A673 (cell line): ENCODE measurements at regions not wholly inside any gene's neighbourhood (a gene's known extent, or its start where the extent isn't known, plus 50 kb on each side); places are given as distances from the start of the nearest gene placed in this dataset.

ENCODE experiments used
- BruUV-seq: library from RNA; stranded (reverse); fragments of 400-500 nt; replicated peaks from 2 replicates; lab custom pipeline; 2021; lab: Mats Ljungman, UMichigan
- CTCF ChIA-PET: fragments of 300-600 bp; sonication (Branson Sonifier 250); formaldehyde crosslinking; loops from one replicate; lab custom pipeline; 2022; ENCODE audit warnings: antibody characterized with exemption; lab: Charles Lee
- POLR2A ChIA-PET: fragments of 300-600 bp; sonication (Branson Sonifier 250); formaldehyde crosslinking; loops from one replicate; lab custom pipeline; 2022; ENCODE audit warnings: antibody characterized with exemption; ENCODE audit not compliant: low non-redundant PET; lab: Charles Lee
- DNase-seq: peaks from one replicate; pipeline ENCODE4 v3.0.0-alpha.2; 2015; ENCODE audit warnings: low spot score
- H3K27ac ChIP-seq: fragments of 200-600 bp; sonication (generic); 2 replicates; pipeline ENCODE4 v1.5.1; 2016; ENCODE audit warnings: mixed run types, low read depth, mild to moderate bottlenecking, mixed read lengths, antibody characterized with exemption, low read length; ENCODE audit not compliant: poor library complexity, severe bottlenecking
- H3K27me3 ChIP-seq: fragments of 200-600 bp; sonication (generic); replicated peaks from 2 replicates; pipeline ENCODE4 v1.6.1; 2017; ENCODE audit warnings: mixed run types, low read depth, mild to moderate bottlenecking, mixed read lengths, antibody characterized with exemption, low read length; ENCODE audit not compliant: insufficient read depth, poor library complexity
- H3K36me3 ChIP-seq: fragments of 200-600 bp; sonication (generic); 2 replicates; pipeline ENCODE4 v1.6.1; 2016; ENCODE audit warnings: mixed run types, mild to moderate bottlenecking, mixed read lengths, antibody characterized with exemption, low read length; ENCODE audit not compliant: insufficient read depth, poor library complexity, severe bottlenecking
- H3K4me1 ChIP-seq: fragments of 200-600 bp; sonication (generic); 2 replicates; pipeline ENCODE4 v1.6.1; 2017; ENCODE audit warnings: mixed run types, mild to moderate bottlenecking, mixed read lengths, antibody characterized with exemption, low read length; ENCODE audit not compliant: insufficient read depth, poor library complexity, severe bottlenecking
- H3K4me3 ChIP-seq: fragments of 200-600 bp; sonication (generic); 2 replicates; pipeline ENCODE4 v1.5.1; 2016; ENCODE audit warnings: low read depth, mixed run types, mild to moderate bottlenecking, mixed read lengths, low read length; ENCODE audit not compliant: poor library complexity, severe bottlenecking
- H3K9me3 ChIP-seq: fragments of 200-600 bp; sonication (generic); 2 replicates; pipeline ENCODE4 v1.6.1; 2016; ENCODE audit warnings: mixed run types, low read depth, mild to moderate bottlenecking, mixed read lengths, antibody characterized with exemption, low read length; ENCODE audit not compliant: poor library complexity, severe bottlenecking
- EZH2 ChIP-seq: fragments of 200-600 bp; sonication (generic); IDR thresholded peaks from 2 replicates; pipeline ENCODE4 v1.6.1; 2017; ENCODE audit warnings: borderline replicate concordance, low read depth, mild to moderate bottlenecking, mixed read lengths, antibody characterized with exemption, low read length; ENCODE audit not compliant: poor library complexity, severe bottlenecking
- intact Hi-C: fragments of 100-400 bp; cut with micrococcal nuclease; formaldehyde crosslinking; loops from one replicate; pipeline ENCODE4 v1.10.0; 2022; ENCODE audit not compliant: unreplicated experiment
- TF ChIP-seq, protein P1 (sequence below): fragments of 300-800, 200-600 bp; sonication (generic); conservative IDR thresholded peaks from 2 replicates; pipeline ENCODE4 v1.5.1; 2017; ENCODE audit warnings: low read depth, mild to moderate bottlenecking, antibody characterized with exemption, low read length, moderate library complexity, mixed read lengths

DNA sequence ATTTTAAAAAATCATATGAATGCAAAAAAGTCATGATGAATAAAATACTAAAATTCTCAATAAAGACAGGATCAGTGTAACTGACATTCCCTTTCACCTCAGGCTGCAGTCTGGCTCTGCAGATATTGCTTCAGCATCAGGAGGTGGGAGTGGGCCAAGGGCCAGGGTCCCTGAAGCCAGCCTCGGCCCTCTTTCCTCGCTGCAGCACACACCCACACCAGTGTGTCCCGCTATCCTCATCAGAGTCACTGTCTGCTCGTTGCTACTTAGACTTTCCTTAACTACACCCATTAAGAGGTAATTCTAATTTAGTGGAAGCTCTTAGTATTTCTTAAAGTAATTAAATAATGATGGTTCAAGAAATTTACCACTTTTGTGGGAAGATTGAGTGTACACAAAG, 298.2 kb downstream of the UBE3D start:
- H3K9me3 ChIP-seq, result no peaks in the 10 kb centered on the region
- POLR2A ChIA-PET, result no interaction called here
- H3K4me1 ChIP-seq, result peaks cover 7% of the 10 kb centered on the region
- intact Hi-C loops, result no loop called here
- no peak overlapping the region for H3K27ac ChIP-seq
- no peak for DNase-seq
- no peaks in the 10 kb centered on the region for H3K36me3 ChIP-seq
- H3K4me3 ChIP-seq, result no peak overlapping the region
- TF ChIP-seq, protein P1, sequence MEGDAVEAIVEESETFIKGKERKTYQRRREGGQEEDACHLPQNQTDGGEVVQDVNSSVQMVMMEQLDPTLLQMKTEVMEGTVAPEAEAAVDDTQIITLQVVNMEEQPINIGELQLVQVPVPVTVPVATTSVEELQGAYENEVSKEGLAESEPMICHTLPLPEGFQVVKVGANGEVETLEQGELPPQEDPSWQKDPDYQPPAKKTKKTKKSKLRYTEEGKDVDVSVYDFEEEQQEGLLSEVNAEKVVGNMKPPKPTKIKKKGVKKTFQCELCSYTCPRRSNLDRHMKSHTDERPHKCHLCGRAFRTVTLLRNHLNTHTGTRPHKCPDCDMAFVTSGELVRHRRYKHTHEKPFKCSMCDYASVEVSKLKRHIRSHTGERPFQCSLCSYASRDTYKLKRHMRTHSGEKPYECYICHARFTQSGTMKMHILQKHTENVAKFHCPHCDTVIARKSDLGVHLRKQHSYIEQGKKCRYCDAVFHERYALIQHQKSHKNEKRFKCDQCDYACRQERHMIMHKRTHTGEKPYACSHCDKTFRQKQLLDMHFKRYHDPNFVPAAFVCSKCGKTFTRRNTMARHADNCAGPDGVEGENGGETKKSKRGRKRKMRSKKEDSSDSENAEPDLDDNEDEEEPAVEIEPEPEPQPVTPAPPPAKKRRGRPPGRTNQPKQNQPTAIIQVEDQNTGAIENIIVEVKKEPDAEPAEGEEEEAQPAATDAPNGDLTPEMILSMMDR, result no peak
- TF ChIP-seq EZH2, result no peak
- no peaks in the 10 kb centered on the region for H3K27me3 ChIP-seq
- CTCF ChIA-PET, result no interaction called here
- BruUV-seq, result no TSS peak

DNA sequence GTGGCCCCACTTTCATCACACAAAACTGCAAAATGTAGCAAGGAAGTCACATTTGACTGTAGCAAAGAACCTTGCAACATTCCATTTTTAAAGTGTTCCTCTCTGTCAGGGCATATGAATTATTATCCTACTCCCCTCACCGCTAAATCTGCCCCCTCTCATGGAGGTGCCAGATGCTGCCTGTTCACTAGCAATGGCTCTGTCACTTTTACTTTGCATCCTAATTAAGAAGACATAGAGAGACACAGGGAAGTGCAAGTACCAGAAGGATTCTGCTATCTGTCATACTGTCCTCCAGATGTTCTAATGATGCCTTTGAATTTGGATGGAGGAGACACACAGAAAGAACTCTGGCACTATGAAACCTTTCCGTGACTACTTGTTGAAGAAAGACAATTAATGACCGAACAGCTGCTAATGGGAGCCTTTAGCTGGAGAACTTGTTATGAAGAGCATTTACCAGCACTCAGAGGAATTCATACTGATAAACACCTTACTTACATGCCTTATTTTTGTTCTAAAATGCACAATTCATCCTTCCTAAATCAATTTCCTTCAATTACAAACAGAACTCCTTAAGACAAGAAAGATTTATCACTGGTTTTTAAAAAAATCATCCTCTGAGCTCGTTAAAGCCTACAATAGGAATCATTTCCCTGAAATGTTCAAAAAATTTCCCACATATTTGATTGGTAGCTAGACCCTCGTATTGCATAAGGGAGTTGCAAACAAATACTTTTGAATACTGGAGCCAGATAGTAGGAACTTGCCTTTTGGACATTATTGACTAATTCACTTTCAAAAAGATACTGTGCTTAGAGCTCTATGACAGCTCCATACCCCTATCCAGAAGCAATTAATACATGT, 292.6 kb downstream of the UBE3D start:
- no peak for DNase-seq
- Histone ChIP-seq H3K27me3 (no peaks in the 10 kb centered on the region), H3K4me1 (peaks cover 7% of the 10 kb centered on the region), H3K9me3 (no peaks in the 10 kb centered on the region), H3K27ac (no peak overlapping the region), H3K36me3 (no peaks in the 10 kb centered on the region), H3K4me3 (no peak overlapping the region)
- CTCF ChIA-PET, result no interaction called here
- POLR2A ChIA-PET, result no interaction called here
- no peak for TF ChIP-seq EZH2
- TF ChIP-seq, protein P1, result no peak
- no TSS peak for BruUV-seq
- intact Hi-C loops, result no loop called here

DNA sequence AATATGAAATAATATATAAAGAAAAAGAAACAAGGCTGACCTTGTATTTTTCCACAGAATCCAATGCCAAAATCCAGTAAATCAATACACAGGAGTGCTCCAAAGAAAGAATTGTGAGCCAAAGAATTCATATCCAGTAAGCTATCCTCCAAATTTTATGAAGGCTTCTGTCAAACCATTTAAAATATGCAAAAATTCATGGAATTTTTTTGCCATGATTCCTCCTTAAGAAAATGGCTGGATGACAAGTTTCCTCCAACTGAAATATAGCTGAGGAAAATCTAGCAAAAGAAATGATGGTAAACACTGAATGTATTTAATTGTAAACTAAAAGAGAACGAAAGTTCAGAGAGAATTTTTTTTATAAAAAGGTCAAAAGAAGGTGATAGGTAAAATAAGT, 290.3 kb downstream of the UBE3D start:
- CTCF ChIA-PET, result no interaction called here
- no peak overlapping the region for H3K27ac ChIP-seq
- DNase-seq, result no peak
- H3K27me3 ChIP-seq, result no peaks in the 10 kb centered on the region
- POLR2A ChIA-PET, result no interaction called here
- no peak for TF ChIP-seq EZH2
- TF ChIP-seq, protein P1, result no peak
- no peak overlapping the region for H3K4me3 ChIP-seq
- H3K9me3 ChIP-seq, result no peaks in the 10 kb centered on the region
- intact Hi-C loops, result no loop called here
- no peaks in the 10 kb centered on the region for H3K36me3 ChIP-seq
- peaks cover 7% of the 10 kb centered on the region for H3K4me1 ChIP-seq
- no TSS peak for BruUV-seq
